ENCODE measurements at regions not wholly inside any gene's neighbourhood (a gene's known extent, or its start where the extent isn't known, plus 50 kb on each side); places are given as distances from the start of the nearest gene placed in this dataset.

GRCh38 chr13:99436686-99437416 lies 64.4 kb upstream of the TM9SF2 start:
- peak; percentile 84 for DNase-seq

DNA sequence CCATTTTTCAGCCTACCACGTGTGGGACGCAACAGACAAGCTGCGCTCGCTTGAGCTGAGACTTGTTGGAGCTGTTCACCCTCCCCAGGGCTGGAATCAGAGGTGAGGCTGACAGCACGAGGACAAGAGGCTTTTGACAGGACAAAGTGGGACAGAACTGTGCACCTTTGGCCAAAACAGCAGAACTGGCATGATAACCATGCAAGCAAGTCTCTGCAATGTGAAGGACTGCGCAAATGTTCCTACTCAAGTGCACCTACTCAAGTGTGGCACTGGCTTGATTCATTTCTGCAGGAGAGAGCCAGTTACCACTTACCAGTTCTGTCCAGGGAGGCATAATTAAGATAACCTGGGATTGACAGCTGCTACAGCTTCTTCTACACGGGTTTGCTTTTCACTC lies 62.2 kb upstream of the TM9SF2 start:
- no peak for DNase-seq

DNA sequence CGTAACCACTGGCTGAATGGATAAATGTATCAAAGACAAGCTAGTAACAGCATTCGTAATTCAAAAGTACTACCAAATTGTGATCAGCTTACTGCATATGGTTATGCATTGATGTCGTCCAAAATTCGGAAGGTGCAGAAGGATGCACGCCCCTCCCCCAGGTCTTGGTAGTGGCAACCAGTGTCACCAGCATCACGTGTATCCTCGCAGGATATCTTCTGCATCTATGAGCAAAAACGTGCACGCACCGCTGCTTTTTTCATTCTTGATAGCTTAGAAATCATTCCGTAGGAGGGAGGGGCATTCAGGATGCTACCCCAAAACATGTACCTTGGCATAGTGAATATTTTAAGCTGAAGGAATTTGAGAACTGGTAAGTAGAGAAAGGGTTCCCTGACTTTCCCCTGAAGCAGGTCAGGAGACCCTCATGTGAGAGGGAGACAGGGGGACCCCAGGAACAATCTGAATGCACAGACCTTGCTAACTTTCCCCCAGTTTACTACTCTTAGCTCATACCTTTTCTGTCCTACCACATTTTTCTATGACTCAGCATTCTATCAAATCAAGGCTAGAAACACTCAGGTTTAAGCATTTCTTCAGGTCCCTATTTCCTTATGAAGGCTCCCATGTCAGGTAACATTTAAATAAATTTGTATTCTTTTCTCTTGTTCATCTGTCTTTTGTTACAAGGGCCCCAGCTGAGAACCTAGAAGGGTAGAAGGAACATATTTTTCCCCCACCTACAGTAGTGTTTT lies 61.2 kb upstream of the TM9SF2 start:
- no peak for DNase-seq

DNA sequence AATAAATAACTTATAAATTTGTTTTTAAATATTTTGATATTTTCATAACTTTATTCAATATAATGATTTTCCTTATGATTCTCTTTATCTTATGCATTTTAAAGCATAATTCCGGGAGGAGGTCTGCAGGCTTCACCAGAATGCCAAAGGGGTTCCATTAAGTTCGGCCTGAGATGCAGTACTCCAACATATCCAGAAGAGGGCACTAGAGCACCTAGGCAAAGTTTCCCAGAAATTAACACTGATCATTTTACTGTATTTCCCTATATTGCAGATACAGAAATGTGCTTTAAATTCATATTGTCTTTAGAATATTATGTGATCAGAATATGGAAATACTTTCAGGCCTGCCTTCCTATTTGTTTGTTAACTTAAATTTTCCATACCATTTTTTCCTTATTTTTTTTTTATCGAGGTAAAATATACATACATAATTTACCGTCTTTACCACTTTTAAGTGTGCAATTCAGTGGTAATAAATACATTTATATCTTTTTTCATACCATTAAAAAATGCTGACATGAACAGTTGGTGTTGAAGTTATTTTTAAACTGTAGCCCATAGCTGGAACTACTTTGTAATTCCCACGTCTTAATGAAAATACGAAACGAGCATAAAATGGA lies 58.9 kb upstream of the TM9SF2 start:
- DNase-seq, result peak; percentile 40

DNA sequence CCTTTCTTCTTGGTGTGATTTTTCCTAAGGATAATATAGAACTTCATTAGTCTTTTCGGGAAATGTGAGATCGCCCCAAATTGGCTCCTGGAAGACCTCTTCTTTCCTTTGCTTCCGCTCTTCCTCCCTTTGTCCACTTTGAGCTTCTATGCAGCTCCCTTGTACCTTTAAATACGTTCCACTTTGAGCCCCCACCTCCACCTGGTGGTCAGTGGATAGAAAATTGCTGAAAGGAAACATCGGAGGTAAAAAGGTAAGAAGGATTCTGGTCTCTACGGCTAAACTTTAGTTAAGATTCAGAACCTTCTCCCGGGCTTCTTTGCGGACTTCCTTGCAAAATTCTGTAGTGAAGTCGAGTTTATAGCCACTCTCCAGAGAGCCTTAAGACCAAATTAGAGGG lies 55.0 kb upstream of the TM9SF2 start:
- no peak for DNase-seq

DNA sequence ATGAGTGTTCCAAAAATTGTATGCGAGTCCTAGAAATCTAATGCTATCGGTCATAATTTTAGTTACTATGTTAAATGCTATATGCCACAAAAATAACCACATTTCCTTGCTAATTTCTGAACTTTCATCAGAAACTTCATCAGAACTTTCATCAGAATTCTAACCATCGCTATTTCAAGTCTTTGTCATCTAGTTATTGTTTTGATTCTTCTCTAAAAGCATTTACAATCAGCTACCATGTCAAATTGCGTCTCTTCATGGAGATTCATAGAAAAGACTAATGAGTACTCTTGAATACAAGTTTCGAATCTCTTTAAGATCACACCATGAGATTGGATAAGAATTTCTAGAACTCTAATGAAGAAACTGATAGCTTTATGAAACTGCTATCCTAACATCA lies 52.7 kb upstream of the TM9SF2 start:
- no peak for DNase-seq

DNA sequence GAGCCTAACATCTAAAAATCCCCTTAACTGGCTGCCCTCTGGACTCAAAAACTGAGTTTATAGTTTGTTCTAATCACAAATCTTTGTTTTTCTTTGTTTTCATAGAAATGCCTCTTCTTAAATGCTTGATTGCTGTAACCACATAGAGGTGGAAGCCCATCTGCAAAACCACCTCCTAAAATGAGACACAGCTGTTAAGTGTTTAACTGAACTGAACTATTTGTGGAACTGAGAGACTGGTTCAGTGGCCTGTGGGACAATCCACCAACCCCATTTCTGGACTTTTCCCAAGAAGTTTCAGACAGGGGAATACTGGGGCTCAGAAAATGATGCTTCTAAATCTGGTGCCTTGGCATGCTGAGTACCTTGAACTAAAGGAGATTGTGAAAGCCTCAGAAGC lies 50.9 kb upstream of the TM9SF2 start:
- no peak for DNase-seq

All from fibroblast of skin of scalp (primary cell).